Stimulated activated memory B cell treated with anti-CD40 and anti-IgM and Interleukin-4, amounts not matched to agents 10 μg/mL and 1 μg/mL and 100 μg/mL, for 72 hours (primary cell): ENCODE measurements at regions not wholly inside any gene's neighbourhood (a gene's known extent, or its start where the extent isn't known, plus 50 kb on each side); places are given as distances from the start of the nearest gene placed in this dataset.

Experiments
- ATAC-seq: fragments of 150-1000 bp; cut with Tn5 transposase; 2 replicates; pipeline ENCODE4 v1.10.0; 2021
- H3K27ac Mint-ChIP-seq: one replicate; pipeline ENCODE4 v1.8.0; 2022; ENCODE audit warnings: mild to moderate bottlenecking, mixed read lengths
- H3K27me3 Mint-ChIP-seq: one replicate; pipeline ENCODE4 v1.8.0; 2022; ENCODE audit warnings: mixed read lengths
- H3K36me3 Mint-ChIP-seq: one replicate; pipeline ENCODE4 v1.8.0; 2022; ENCODE audit warnings: mixed read lengths
- H3K4me1 Mint-ChIP-seq: one replicate; pipeline ENCODE4 v1.8.0; 2022; ENCODE audit warnings: mixed read lengths
- H3K4me3 Mint-ChIP-seq: one replicate; pipeline ENCODE4 v1.8.0; 2022; ENCODE audit warnings: mild to moderate bottlenecking, moderate library complexity, mixed read lengths
- H3K9me3 Mint-ChIP-seq: one replicate; pipeline ENCODE4 v1.8.0; 2022; ENCODE audit warnings: mixed read lengths

DNA sequence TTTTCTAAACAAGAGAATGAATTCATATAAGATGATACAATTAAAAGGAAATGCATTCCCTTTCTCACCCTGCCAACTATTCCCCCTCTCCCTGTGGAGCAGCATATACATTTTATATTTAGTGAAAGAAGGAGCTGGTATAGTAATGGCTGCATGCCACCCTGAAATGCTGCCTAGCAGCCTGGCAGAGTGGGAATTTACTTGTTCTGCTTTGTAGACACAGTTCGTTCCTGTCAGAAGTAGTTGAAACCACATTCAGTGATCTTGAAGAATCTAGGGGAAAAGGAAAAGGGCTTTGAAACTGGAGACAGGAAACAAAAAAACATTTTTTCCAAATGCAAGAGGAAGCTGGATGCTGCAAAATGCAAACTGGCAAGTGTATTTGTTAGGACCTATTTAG is 176.0 kb upstream of the PLEKHA5 start:
- H3K4me1 Mint-ChIP-seq, result no peaks in the 10 kb centered on the region
- H3K4me3 Mint-ChIP-seq, result no peak overlapping the region
- no peaks in the 10 kb centered on the region for H3K36me3 Mint-ChIP-seq
- no peaks in the 10 kb centered on the region for H3K27me3 Mint-ChIP-seq
- no peak for ATAC-seq
- no peaks in the 10 kb centered on the region for H3K9me3 Mint-ChIP-seq
- no peak overlapping the region for H3K27ac Mint-ChIP-seq

DNA sequence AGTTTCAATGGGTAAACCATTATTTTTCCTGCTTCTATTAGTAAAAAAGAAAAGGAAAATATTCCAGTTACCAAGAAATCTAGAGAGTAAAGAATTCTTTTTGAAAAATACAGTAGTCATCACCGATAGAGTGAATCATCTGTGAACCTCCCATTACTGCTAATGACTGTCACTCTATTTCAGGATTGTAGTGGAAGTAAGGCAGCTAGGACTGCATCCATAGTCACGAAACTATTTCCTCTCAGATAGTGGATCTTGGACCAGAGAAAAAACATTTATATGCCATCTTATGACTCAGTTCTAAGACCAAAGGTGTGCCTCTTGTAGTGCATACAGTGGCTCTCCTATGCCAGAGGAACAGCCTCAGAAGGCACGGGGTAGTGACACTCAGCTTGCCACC is 173.9 kb upstream of the PLEKHA5 start:
- ATAC-seq, result no peak

GRCh38 chr12:18965203-18965602 is 164.3 kb upstream of the PLEKHA5 start:
- H3K36me3 Mint-ChIP-seq, result no peaks in the 10 kb centered on the region
- H3K9me3 Mint-ChIP-seq, result peaks cover 7% of the 10 kb centered on the region
- ATAC-seq, result no peak
- no peaks in the 10 kb centered on the region for H3K27me3 Mint-ChIP-seq
- H3K4me3 Mint-ChIP-seq, result no peak overlapping the region
- no peak overlapping the region for H3K27ac Mint-ChIP-seq
- no peaks in the 10 kb centered on the region for H3K4me1 Mint-ChIP-seq

More for the DNA sequence above, 173.9 kb upstream of the PLEKHA5 start:
- Mint-ChIP-seq H3K36me3 (no peaks in the 10 kb centered on the region), H3K27me3 (no peaks in the 10 kb centered on the region), H3K4me1 (no peaks in the 10 kb centered on the region), H3K4me3 (no peak overlapping the region), H3K27ac (no peak overlapping the region), H3K9me3 (no peaks in the 10 kb centered on the region)

- Mint-ChIP-seq H3K27me3 (no peaks in the 10 kb centered on the region), H3K27ac (no peak overlapping the region), H3K4me1 (no peaks in the 10 kb centered on the region), H3K4me3 (no peak overlapping the region), H3K36me3 (no peaks in the 10 kb centered on the region), H3K9me3 (peaks cover 7% of the 10 kb centered on the region)
- ATAC-seq, result no peak
These were observed 162.6 kb upstream of the PLEKHA5 start for GRCh38 chr12:18966954-18967353.

DNA sequence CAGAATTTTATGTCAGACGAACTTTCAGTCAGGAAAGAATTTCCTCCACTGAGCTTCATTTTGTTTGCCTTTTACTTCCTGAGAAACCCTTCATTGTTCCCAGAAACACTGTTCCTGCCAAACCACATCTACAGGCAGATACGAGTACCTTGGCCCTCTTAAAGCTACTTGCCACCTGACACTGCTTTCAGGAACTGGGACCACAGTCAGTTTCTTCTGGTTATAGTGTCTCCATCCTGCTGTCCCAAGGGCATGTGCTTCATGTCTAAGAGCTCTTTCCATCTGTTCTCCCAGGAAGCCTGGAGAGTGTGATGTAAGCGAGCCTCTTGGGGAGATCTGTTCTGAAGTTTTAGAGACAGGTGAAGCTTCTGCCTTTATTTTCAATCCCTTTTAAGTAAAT is 161.7 kb upstream of the PLEKHA5 start:
- no peak for ATAC-seq
- Mint-ChIP-seq H3K27ac (no peak overlapping the region), H3K9me3 (peaks cover 6% of the 10 kb centered on the region), H3K4me3 (no peak overlapping the region), H3K27me3 (no peaks in the 10 kb centered on the region), H3K36me3 (no peaks in the 10 kb centered on the region), H3K4me1 (no peaks in the 10 kb centered on the region)

- no peaks in the 10 kb centered on the region for H3K4me1 Mint-ChIP-seq
- no peaks in the 10 kb centered on the region for H3K36me3 Mint-ChIP-seq
- no peak for ATAC-seq
- H3K27me3 Mint-ChIP-seq, result no peaks in the 10 kb centered on the region
- no peaks in the 10 kb centered on the region for H3K9me3 Mint-ChIP-seq
- no peak overlapping the region for H3K27ac Mint-ChIP-seq
- H3K4me3 Mint-ChIP-seq, result no peak overlapping the region
These were observed 160.0 kb upstream of the PLEKHA5 start for GRCh38 chr12:18969512-18969911.

DNA sequence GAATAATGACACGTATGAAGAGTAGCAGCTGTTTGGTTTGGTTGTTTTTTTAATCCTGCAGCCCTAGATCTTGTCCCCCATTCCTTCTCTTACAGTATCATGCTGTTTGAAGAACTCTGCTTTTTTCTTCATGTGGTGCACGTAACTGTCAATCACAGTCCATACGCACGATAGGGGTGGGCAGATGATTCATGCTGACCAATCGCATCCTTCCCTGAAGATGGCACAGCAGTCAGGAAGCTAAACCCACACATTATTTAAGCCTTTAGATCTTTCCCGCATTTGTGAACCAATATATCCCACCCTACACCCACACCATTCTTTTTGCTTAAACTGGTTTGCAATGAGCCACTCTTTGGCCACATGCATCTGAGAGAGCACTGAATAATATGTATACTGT is 158.9 kb upstream of the PLEKHA5 start:
- H3K27ac Mint-ChIP-seq, result no peak overlapping the region
- no peak overlapping the region for H3K4me3 Mint-ChIP-seq
- ATAC-seq, result no peak
- H3K9me3 Mint-ChIP-seq, result no peaks in the 10 kb centered on the region
- no peaks in the 10 kb centered on the region for H3K36me3 Mint-ChIP-seq
- H3K27me3 Mint-ChIP-seq, result no peaks in the 10 kb centered on the region
- H3K4me1 Mint-ChIP-seq, result no peaks in the 10 kb centered on the region

DNA sequence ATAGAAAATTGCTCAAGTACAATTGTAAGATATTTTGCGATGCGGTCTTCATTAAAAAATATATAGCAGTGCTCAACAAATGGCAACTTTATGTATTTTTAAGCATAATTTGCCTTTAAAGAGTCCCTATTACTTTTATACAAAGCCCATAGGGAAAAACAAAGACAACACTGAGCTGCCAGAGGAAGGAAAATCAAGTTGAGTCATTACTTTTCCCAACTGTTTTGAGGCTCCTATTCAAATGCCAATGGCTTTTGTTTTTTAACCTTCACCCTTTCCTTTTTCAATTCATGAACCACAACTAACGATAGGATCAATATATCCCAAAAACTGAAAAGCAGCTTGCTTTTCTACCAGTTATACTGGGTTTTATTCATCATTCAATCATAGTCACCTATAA is 157.6 kb upstream of the PLEKHA5 start:
- no peak for ATAC-seq

GRCh38 chr12:18975933-18976332 is 153.6 kb upstream of the PLEKHA5 start:
- Mint-ChIP-seq H3K9me3 (peaks cover 14% of the 10 kb centered on the region), H3K4me1 (no peaks in the 10 kb centered on the region), H3K27ac (no peak overlapping the region), H3K27me3 (no peaks in the 10 kb centered on the region), H3K36me3 (no peaks in the 10 kb centered on the region), H3K4me3 (no peak overlapping the region)
- ATAC-seq, result no peak

More for the DNA sequence above, 157.6 kb upstream of the PLEKHA5 start:
- Mint-ChIP-seq H3K4me3 (no peak overlapping the region), H3K4me1 (no peaks in the 10 kb centered on the region), H3K9me3 (peaks cover 6% of the 10 kb centered on the region), H3K36me3 (no peaks in the 10 kb centered on the region), H3K27me3 (no peaks in the 10 kb centered on the region), H3K27ac (no peak overlapping the region)

DNA sequence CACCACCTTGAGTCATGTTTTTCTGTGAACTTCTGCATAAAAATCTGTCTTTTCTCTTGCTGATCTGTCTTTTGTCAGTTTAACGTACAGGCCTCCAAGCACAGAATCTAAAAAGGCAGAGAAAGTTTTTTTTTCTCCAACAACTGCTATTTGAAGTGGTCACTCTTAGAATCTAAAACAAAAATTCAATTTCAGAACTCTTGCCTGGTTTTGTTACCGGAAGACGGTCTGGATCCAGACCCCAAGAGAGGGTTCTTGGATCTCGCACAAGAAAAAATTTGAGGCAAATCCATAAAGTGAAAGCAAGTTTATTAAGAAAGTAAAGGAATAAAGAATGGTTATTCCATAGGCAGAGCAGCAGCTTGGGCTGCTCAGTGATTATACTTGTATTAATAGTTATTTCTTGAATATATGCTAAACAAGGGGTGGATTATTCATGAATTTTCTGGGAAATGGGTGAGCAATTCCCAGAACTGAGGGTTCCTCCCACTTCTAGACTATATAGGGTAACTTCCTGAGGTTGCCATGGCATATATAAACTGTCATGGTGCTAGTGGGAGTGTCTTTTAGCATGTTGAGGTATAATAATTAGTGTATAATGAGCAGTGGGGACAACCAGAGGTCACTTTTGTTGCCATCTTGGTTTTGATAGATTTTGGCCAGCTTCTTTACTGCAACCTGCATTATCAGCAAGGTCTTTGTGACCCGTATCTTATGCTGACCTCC is 150.0 kb upstream of the PLEKHA5 start:
- Mint-ChIP-seq H3K36me3 (no peaks in the 10 kb centered on the region), H3K4me3 (no peak overlapping the region), H3K27me3 (no peaks in the 10 kb centered on the region), H3K4me1 (no peaks in the 10 kb centered on the region), H3K9me3 (peaks cover 17% of the 10 kb centered on the region), H3K27ac (no peak overlapping the region)
- no peak for ATAC-seq

DNA sequence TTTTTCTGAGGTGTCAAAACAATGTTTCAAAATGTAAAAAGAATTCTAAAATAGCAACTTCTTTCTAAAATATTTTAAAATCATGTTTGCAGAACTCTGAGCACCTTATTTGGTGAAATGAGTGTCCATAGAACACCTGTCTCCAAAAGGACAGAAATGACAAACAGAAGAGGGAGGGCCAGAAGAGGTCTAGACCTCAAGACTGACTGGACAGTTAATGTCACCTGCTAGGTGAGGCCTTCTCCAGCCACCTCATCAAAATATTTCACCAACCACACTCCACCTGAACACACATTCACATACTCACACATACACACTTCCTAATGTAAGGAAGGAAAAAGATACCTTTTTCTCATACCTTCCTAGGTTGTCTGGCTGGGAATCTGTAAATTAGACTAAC is 147.8 kb upstream of the PLEKHA5 start:
- Mint-ChIP-seq H3K36me3 (no peaks in the 10 kb centered on the region), H3K9me3 (peaks cover 13% of the 10 kb centered on the region), H3K27ac (no peak overlapping the region), H3K4me3 (no peak overlapping the region), H3K27me3 (no peaks in the 10 kb centered on the region), H3K4me1 (no peaks in the 10 kb centered on the region)
- no peak for ATAC-seq

DNA sequence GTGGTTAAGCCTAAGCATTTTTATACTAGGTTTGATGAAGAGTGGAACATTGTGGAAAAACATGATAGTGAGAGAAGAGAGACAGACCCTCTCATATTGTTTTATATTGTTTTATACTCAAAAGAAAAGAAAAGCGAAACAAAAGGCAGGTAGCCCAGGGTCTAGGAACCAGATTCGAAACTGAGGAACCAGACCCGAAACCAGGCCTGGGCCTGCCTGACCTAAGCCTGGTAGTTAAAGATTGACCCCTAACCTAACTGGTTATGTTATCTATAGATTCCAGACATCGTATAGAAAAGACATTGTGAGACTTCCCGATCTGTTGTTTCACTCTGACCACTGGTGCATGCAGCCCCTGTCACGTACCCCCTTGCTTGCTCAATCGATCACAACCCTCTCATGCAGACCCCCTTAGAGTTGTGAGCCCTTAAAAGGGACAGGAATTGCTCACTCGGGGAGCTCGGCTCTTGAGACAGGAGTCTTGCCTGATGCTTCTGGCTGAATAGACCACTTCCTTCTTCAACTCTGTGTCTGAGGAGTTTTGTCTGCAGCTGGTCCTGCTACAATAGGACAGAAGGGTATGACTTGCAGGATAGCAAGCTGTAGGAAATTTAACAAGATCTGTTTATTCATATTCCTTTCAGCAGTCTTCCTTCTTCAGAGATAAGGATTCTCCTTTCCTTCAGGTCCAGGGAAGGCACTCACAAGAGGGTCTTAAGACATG is 147.1 kb upstream of the PLEKHA5 start:
- Mint-ChIP-seq H3K36me3 (no peaks in the 10 kb centered on the region), H3K4me1 (no peaks in the 10 kb centered on the region), H3K27me3 (no peaks in the 10 kb centered on the region), H3K27ac (no peak overlapping the region), H3K4me3 (no peak overlapping the region), H3K9me3 (peaks cover 6% of the 10 kb centered on the region)
- no peak for ATAC-seq

GRCh38 chr12:18983854-18984253 is 145.7 kb upstream of the PLEKHA5 start:
- H3K27me3 Mint-ChIP-seq, result no peaks in the 10 kb centered on the region
- H3K27ac Mint-ChIP-seq, result no peak overlapping the region
- H3K4me1 Mint-ChIP-seq, result no peaks in the 10 kb centered on the region
- H3K4me3 Mint-ChIP-seq, result no peak overlapping the region
- no peaks in the 10 kb centered on the region for H3K36me3 Mint-ChIP-seq
- ATAC-seq, result no peak
- H3K9me3 Mint-ChIP-seq, result peaks cover 6% of the 10 kb centered on the region

DNA sequence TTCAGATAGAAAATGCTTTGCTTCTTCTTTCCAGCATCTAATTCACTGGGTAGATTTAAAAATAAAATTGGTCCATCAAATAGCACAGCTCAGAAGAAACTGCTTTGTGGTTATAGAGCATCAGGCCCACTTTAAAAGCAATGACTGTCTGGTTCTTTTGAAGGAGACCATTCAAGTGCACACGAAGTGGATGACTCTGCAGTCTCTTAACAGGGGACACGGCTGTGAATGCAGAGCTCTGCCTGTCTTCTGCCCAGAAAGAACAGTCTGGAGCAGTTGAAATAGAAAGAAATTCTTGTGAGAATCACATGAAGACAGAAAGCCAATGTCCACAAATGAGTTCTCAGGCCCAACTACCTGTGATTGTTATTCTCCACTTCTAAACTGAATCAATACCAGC is 138.7 kb upstream of the PLEKHA5 start:
- no peak overlapping the region for H3K4me3 Mint-ChIP-seq
- H3K27me3 Mint-ChIP-seq, result no peaks in the 10 kb centered on the region
- H3K27ac Mint-ChIP-seq, result no peak overlapping the region
- no peaks in the 10 kb centered on the region for H3K36me3 Mint-ChIP-seq
- no peak for ATAC-seq
- H3K4me1 Mint-ChIP-seq, result no peaks in the 10 kb centered on the region
- peaks cover 4% of the 10 kb centered on the region for H3K9me3 Mint-ChIP-seq

DNA sequence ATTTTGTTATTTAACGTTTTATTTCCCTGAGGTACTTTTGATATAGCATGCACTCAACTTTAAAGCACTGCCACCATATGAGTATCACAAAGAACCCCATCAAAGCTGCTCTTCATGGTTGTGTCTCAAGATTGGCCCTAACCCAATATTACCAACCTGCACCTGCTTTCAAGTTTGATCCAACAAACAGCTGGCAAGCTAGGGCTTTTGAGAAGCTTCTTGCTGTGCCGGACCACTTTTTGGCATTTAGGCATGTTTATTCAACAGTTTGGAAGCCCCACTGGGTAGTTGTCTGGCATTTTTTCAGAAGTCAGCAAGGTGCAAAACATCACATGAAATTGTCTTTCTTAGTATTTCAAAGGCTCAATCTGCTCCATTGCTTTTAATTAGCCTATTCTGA is 137.2 kb upstream of the PLEKHA5 start:
- Mint-ChIP-seq H3K27ac (no peak overlapping the region), H3K9me3 (peaks cover 4% of the 10 kb centered on the region), H3K4me3 (no peak overlapping the region), H3K36me3 (no peaks in the 10 kb centered on the region), H3K27me3 (no peaks in the 10 kb centered on the region), H3K4me1 (no peaks in the 10 kb centered on the region)
- ATAC-seq, result no peak
